Fibroblast of villous mesenchyme (primary cell): ENCODE measurements at regions not wholly inside any gene's neighbourhood (a gene's known extent, or its start where the extent isn't known, plus 50 kb on each side); places are given as distances from the start of the nearest gene placed in this dataset.
"Not testable (repeated sequence)": the region's sequence is repeated elsewhere in the genome, so short reads cannot be mapped to it uniquely, and the experiment has no call there.

ENCODE experiments used
- DNase-seq: peaks from one replicate; pipeline ENCODE4 v3.0.0-alpha.2; 2010; ENCODE audit warnings: low read depth
- H3K4me3 ChIP-seq: 2 replicates; pipeline ENCODE4 v1.5.1; 2011; ENCODE audit warnings: low read depth, mild to moderate bottlenecking, low read length
- TF ChIP-seq, protein P1 (sequence below): IDR thresholded peaks from 2 replicates; pipeline ENCODE4 v1.5.1; 2012; ENCODE audit warnings: low read depth, mild to moderate bottlenecking, low read length; ENCODE audit not compliant: insufficient read depth

DNA sequence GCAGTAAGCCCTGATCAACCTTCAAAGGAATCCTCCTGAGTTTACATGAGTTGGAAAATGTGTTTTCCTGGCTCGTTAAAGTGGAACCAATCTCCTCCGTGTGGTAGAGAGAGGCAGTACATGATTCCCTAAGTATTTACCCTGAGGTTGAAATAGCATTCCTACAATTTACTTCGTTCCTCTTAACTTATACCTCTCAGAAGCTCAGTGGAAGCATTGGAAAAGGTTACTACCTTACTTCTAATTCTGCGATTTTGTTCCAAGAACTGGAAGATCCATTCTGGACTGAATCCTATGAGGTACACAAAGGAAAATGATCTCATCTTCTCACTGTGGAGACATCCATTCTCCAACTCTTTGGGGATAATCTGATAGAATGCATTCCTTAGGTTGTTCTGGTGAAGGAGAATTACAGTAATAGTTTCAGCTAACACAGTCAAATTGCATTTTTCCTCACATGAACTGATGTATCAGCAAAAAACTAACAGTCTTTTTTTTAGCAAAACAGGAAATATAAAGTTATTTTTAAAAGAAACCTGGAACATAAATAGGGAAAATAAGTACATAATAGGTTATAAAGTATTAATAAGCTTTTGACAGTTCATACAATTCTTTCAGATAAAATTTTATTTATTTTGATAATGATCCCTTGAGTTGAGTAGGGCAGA lies 475.6 kb downstream of the PDZRN4 start:
- TF ChIP-seq, protein P1, sequence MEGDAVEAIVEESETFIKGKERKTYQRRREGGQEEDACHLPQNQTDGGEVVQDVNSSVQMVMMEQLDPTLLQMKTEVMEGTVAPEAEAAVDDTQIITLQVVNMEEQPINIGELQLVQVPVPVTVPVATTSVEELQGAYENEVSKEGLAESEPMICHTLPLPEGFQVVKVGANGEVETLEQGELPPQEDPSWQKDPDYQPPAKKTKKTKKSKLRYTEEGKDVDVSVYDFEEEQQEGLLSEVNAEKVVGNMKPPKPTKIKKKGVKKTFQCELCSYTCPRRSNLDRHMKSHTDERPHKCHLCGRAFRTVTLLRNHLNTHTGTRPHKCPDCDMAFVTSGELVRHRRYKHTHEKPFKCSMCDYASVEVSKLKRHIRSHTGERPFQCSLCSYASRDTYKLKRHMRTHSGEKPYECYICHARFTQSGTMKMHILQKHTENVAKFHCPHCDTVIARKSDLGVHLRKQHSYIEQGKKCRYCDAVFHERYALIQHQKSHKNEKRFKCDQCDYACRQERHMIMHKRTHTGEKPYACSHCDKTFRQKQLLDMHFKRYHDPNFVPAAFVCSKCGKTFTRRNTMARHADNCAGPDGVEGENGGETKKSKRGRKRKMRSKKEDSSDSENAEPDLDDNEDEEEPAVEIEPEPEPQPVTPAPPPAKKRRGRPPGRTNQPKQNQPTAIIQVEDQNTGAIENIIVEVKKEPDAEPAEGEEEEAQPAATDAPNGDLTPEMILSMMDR: peak; percentile 65
- no peak overlapping the region for H3K4me3 ChIP-seq
- DNase-seq: peak; percentile 37

- no peak for DNase-seq
- TF ChIP-seq, protein P1: no peak
These were observed 473.1 kb downstream of the PDZRN4 start for GRCh38 chr12:41661141-41661765.

DNA sequence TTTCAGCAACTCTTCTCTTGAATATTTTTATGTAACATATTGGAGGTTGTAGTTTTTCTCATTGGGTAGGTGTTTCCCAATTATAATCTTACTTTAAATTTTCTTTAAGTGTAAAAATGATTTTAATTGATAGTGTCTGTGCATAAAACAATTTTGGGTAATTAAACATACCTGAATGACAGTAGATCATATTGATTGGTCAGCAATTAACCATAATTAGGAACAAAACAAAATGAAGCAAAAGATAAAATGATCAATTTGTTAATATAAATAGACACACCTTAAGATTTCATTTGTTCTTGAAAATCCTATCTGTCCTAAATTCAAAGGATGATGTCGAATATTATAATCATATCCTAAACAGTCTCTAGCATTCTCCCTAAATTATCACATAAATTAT lies 468.3 kb downstream of the PDZRN4 start:
- DNase-seq: no peak
- H3K4me3 ChIP-seq: no peak overlapping the region
- TF ChIP-seq, protein P1: no peak

More at GRCh38 chr12:41661141-41661765, 473.1 kb downstream of the PDZRN4 start:
- no peak overlapping the region for H3K4me3 ChIP-seq

DNA sequence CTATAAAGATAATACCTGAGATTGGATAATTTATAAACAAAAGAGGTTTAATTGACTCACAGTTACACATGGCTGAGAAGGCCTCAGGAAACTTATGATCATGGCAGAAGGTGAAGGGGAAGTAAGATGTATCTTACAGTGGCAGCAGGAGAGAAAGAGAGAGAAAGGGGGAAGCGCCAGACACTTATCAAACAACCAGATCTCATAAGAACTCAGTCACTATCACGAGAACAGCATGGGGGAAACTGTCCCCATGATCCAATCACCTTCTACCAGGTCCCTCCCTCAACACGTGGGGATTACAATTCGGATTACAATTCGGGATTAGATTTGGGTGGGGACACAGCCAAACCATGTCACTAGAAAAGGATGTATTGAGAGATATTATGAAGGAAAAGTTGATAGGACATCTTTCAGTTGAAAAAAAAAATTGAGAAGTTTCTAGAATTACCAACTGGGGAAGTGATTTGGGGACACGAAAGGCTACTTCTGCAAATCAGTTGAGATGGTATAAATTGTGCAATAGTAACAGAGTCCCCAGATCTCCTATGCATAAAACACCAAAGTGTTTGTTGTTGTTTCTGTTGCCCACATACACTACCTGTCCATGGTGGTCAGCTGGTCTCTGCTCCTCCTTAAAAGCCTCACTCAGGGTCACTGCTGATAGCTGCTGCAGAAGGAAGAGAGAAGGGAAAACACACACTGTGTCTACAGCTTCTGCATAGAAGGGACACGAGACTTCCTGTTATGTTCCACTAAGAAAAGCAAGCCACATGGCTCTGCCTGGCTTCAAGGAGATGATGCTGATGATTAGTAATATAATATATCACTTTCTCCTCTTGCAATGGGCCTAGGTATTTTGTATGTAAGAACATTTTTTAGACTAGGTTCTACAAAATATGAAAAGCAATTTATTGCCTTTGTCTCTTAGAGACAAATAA lies 465.5 kb downstream of the PDZRN4 start:
- TF ChIP-seq, protein P1: no peak
- DNase-seq: no peak
- no peak overlapping the region for H3K4me3 ChIP-seq

DNA sequence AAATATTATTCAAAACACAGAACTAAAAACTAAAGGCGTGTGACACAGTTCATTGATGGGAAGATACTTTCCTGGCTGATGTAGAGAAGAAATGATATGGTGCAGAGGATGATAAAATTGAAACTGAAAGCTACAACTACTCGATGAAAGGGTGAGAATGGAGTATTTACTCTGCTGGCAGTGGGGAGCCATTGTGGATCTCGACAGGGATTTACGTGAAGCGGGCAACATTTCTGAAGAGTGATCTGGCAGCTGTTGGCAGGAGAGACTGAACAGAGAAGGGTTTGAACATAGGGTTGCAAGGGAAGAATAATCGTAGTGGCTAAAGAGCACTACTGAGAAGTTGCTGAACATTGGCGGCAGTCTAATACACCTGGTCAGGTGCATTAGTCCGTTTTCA lies 464.9 kb downstream of the PDZRN4 start:
- no peak for DNase-seq
- TF ChIP-seq, protein P1: no peak

GRCh38 chr12:41645624-41646023 lies 457.5 kb downstream of the PDZRN4 start:
- TF ChIP-seq, protein P1: no peak
- H3K4me3 ChIP-seq: no peak overlapping the region

More for the DNA sequence above, 464.9 kb downstream of the PDZRN4 start:
- no peak overlapping the region for H3K4me3 ChIP-seq

GRCh38 chr12:41642808-41643207 lies 454.7 kb downstream of the PDZRN4 start:
- not testable (repeated sequence) for H3K4me3 ChIP-seq, DNase-seq

More at GRCh38 chr12:41645624-41646023, 457.5 kb downstream of the PDZRN4 start:
- no peak for DNase-seq
